ENCODE measurements at regions not wholly inside any gene's neighbourhood (a gene's known extent, or its start where the extent isn't known, plus 50 kb on each side); places are given as distances from the start of the nearest gene placed in this dataset.
"Not testable (repeated sequence)": the region's sequence is repeated elsewhere in the genome, so short reads cannot be mapped to it uniquely, and the experiment has no call there.

- DNase-seq = no peak
These were observed 193.5 kb upstream of the SOX2 start for GRCh38 chr3:181518222-181518621.

GRCh38 chr3:181512787-181513186 lies 198.9 kb upstream of the SOX2 start:
- no peak for DNase-seq

GRCh38 chr3:181510500-181510899 lies 201.2 kb upstream of the SOX2 start:
- DNase-seq = no peak

- DNase-seq = no peak
These were observed 214.4 kb upstream of the SOX2 start for GRCh38 chr3:181497358-181497757.

GRCh38 chr3:181493423-181493822 lies 218.3 kb upstream of the SOX2 start:
- DNase-seq = no peak

- DNase-seq = no peak
These were observed 223.2 kb upstream of the SOX2 start for GRCh38 chr3:181488536-181488935.

GRCh38 chr3:181487236-181487978 lies 224.3 kb upstream of the SOX2 start:
- no peak for DNase-seq

- no peak for DNase-seq
These were observed 225.4 kb upstream of the SOX2 start for GRCh38 chr3:181486141-181486885.

GRCh38 chr3:181484026-181484425 lies 227.7 kb upstream of the SOX2 start:
- DNase-seq = no peak

GRCh38 chr3:181475146-181475545 lies 236.6 kb upstream of the SOX2 start:
- DNase-seq = not testable (repeated sequence)

GRCh38 chr3:181470349-181470748 lies 241.4 kb upstream of the SOX2 start:
- no peak for DNase-seq

- no peak for DNase-seq
These were observed 247.6 kb upstream of the SOX2 start for GRCh38 chr3:181464033-181464694.

- no peak for DNase-seq
These were observed 250.3 kb upstream of the SOX2 start for GRCh38 chr3:181461381-181461780.

GRCh38 chr3:181459516-181459915 lies 252.2 kb upstream of the SOX2 start:
- no peak for DNase-seq

GRCh38 chr3:181458857-181459256 lies 252.9 kb upstream of the SOX2 start:
- no peak for DNase-seq

- no peak for DNase-seq
These were observed 254.0 kb upstream of the SOX2 start for GRCh38 chr3:181457756-181458155.

GRCh38 chr3:181457190-181457589 lies 254.5 kb upstream of the SOX2 start:
- DNase-seq = no peak

- DNase-seq = no peak
These were observed 256.4 kb upstream of the SOX2 start for GRCh38 chr3:181455276-181455675.

GRCh38 chr3:181454451-181455027 lies 257.2 kb upstream of the SOX2 start:
- DNase-seq = no peak

- DNase-seq = no peak
These were observed 265.0 kb upstream of the SOX2 start for GRCh38 chr3:181446741-181447140.

GRCh38 chr3:181442066-181442465 lies 269.7 kb upstream of the SOX2 start:
- no peak for DNase-seq

- no peak for DNase-seq
These were observed 278.7 kb upstream of the SOX2 start for GRCh38 chr3:181432992-181433391.

GRCh38 chr3:181431748-181432147 lies 280.0 kb upstream of the SOX2 start:
- no peak for DNase-seq

- no peak for DNase-seq
These were observed 286.7 kb upstream of the SOX2 start for GRCh38 chr3:181425074-181425473.

Data from stimulated activated CD4-positive, alpha-beta T cell treated with anti-CD3 and anti-CD28 coated beads, Interleukin-4, amount 100 ng/mL, for 4 hours (primary cell).